ENCODE measurements at regions not wholly inside any gene's neighbourhood (a gene's known extent, or its start where the extent isn't known, plus 50 kb on each side); places are given as distances from the start of the nearest gene placed in this dataset.

DNA sequence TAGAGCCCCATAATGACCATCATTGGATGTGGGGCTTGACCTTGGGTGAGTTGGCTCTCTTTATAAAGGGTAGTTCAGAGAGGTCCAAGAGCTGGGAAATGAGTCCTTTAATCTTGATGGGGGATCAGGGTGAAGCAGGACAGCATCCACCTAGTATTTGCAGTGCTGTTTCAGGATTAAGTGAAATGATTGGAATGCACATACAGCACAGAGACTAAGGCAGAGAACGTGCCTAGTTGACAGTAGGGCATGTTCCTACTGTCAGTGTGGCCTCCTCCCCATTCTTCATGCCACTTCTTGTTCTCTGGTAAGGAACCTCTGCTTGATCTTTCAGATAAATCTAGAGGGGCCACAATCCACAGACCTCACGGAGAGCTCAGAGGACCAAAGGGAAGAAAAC is 78.9 kb downstream of the TRIM43 start:
- TF ChIP-seq, protein P1, sequence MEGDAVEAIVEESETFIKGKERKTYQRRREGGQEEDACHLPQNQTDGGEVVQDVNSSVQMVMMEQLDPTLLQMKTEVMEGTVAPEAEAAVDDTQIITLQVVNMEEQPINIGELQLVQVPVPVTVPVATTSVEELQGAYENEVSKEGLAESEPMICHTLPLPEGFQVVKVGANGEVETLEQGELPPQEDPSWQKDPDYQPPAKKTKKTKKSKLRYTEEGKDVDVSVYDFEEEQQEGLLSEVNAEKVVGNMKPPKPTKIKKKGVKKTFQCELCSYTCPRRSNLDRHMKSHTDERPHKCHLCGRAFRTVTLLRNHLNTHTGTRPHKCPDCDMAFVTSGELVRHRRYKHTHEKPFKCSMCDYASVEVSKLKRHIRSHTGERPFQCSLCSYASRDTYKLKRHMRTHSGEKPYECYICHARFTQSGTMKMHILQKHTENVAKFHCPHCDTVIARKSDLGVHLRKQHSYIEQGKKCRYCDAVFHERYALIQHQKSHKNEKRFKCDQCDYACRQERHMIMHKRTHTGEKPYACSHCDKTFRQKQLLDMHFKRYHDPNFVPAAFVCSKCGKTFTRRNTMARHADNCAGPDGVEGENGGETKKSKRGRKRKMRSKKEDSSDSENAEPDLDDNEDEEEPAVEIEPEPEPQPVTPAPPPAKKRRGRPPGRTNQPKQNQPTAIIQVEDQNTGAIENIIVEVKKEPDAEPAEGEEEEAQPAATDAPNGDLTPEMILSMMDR (conservative IDR thresholded peaks at IDR 0.05 in 1 of 2, IDR thresholded peaks at IDR 0.05 in 1 of 2; ENCODE audit: extremely low read depth in 1 of 2, insufficient read depth in 1 of 2, low read depth in 1 of 2, low read length in 2 of 2): no peak
- TF ChIP-seq EZH2 (IDR thresholded peaks at IDR 0.05; ENCODE audit: borderline replicate concordance, low read length): no peak
